ENCODE measurements at regions not wholly inside any gene's neighbourhood (a gene's known extent, or its start where the extent isn't known, plus 50 kb on each side); places are given as distances from the start of the nearest gene placed in this dataset.
"Not testable (repeated sequence)": the region's sequence is repeated elsewhere in the genome, so short reads cannot be mapped to it uniquely, and the experiment has no call there.

GRCh38 chr14:103190741-103191140 lies 67.5 kb downstream of the TNFAIP2 start:
- no peak overlapping the region for H3K27ac ChIP-seq
- DNase-seq: no peak
- no peaks in the 10 kb centered on the region for H3K4me1 ChIP-seq
- no peaks in the 10 kb centered on the region for H3K27me3 ChIP-seq
- H3K9me3 ChIP-seq: no peaks in the 10 kb centered on the region
- H3K4me3 ChIP-seq: no peak overlapping the region
- H3K36me3 ChIP-seq (ENCODE audit: low read depth, missing control alignments): no peaks in the 10 kb centered on the region
- intact Hi-C loops (cut with DNase I; ENCODE audit: low total_unique reads): no loop called here
- TF ChIP-seq CTCF (IDR thresholded peaks at IDR 0.05) (no peak), POLR2A (IDR thresholded peaks at IDR 0.05) (no peak)
- 73 to 76% methylated on average over 9 to 11 of the region's 11 CpGs for WGBS, 2 donors

- no peaks in the 10 kb centered on the region for H3K4me1 ChIP-seq
- intact Hi-C loops (cut with DNase I; ENCODE audit: low total_unique reads): no loop called here
- WGBS, 2 donors: 56 to 73% methylated on average over 3 of the region's 3 CpGs
- H3K36me3 ChIP-seq (ENCODE audit: low read depth, missing control alignments): no peaks in the 10 kb centered on the region
- H3K9me3 ChIP-seq: no peaks in the 10 kb centered on the region
- TF ChIP-seq CTCF (IDR thresholded peaks at IDR 0.05): no peak
- TF ChIP-seq POLR2A (IDR thresholded peaks at IDR 0.05): no peak
- no peak for DNase-seq
- no peak overlapping the region for H3K27ac ChIP-seq
- no peaks in the 10 kb centered on the region for H3K27me3 ChIP-seq
- no peak overlapping the region for H3K4me3 ChIP-seq
These were observed 68.6 kb downstream of the TNFAIP2 start for GRCh38 chr14:103191844-103192243.

- H3K4me3 ChIP-seq: no peak overlapping the region
These were observed 69.1 kb downstream of the TNFAIP2 start for GRCh38 chr14:103192246-103192840.

GRCh38 chr14:103192861-103193260 lies 69.6 kb downstream of the TNFAIP2 start:
- H3K9me3 ChIP-seq; H3K4me3 ChIP-seq; DNase-seq; H3K27ac ChIP-seq; H3K36me3 ChIP-seq (ENCODE audit: low read depth, missing control alignments); H3K27me3 ChIP-seq; H3K4me1 ChIP-seq; intact Hi-C loops (cut with DNase I; ENCODE audit: low total_unique reads): not testable (repeated sequence)
- WGBS, 2 donors: 86 to 88% methylated on average over 4 of the region's 4 CpGs

More at GRCh38 chr14:103192246-103192840, 69.1 kb downstream of the TNFAIP2 start:
- H3K27ac ChIP-seq: no peak overlapping the region
- intact Hi-C loops (cut with DNase I; ENCODE audit: low total_unique reads): no loop called here
- no peaks in the 10 kb centered on the region for H3K27me3 ChIP-seq
- no peak for DNase-seq
- no peaks in the 10 kb centered on the region for H3K4me1 ChIP-seq
- no peaks in the 10 kb centered on the region for H3K36me3 ChIP-seq (ENCODE audit: low read depth, missing control alignments)
- H3K9me3 ChIP-seq: no peaks in the 10 kb centered on the region
- TF ChIP-seq POLR2A (IDR thresholded peaks at IDR 0.05): no peak
- no peak for TF ChIP-seq CTCF (IDR thresholded peaks at IDR 0.05)
- WGBS, 2 donors: 87 to 93% methylated on average over 7 of the region's 7 CpGs

GRCh38 chr14:103193491-103193890 lies 70.2 kb downstream of the TNFAIP2 start:
- H3K4me3 ChIP-seq; H3K36me3 ChIP-seq (ENCODE audit: low read depth, missing control alignments); DNase-seq; H3K9me3 ChIP-seq; H3K27ac ChIP-seq; H3K4me1 ChIP-seq; H3K27me3 ChIP-seq; intact Hi-C loops (cut with DNase I; ENCODE audit: low total_unique reads): not testable (repeated sequence)
- WGBS, 2 donors: 94 to 96% methylated on average over 10 of the region's 10 CpGs

All from testis (tissue), 2 donors.